Natural killer cell (primary cell): ENCODE measurements at regions not wholly inside any gene's neighbourhood (a gene's known extent, or its start where the extent isn't known, plus 50 kb on each side); places are given as distances from the start of the nearest gene placed in this dataset.

Experiments
- ATAC-seq, 3 donors: fragments of 150-1000 bp in 2 of 3; fragments of 200-7000 bp in 1 of 3; cut with Tn5 transposase; 1 replicate in 1 of 3; 2 replicates in 2 of 3; pipeline ENCODE4 v1.10.0; 2021; ENCODE audit warnings: mild to moderate bottlenecking in 2 of 3, moderate library complexity in 2 of 3
- DNase-seq, 2 donors: peaks; one replicate each; pipeline versions ENCODE4 v3.0.0 to v3.0.0-alpha.2; 2013 to 2021; ENCODE audit warnings: mixed read lengths in 1 of 2
- H3K27ac ChIP-seq: one replicate; pipeline ENCODE4 v1.5.1; 2013; ENCODE audit warnings: mild to moderate bottlenecking, low read length
- H3K27me3 ChIP-seq: one replicate; pipeline ENCODE4 v1.6.1; 2013; ENCODE audit warnings: low read length; ENCODE audit not compliant: control insufficient read depth, insufficient read depth
- H3K36me3 ChIP-seq: one replicate; pipeline ENCODE4 v1.6.1; 2013; ENCODE audit warnings: low read length; ENCODE audit not compliant: control insufficient read depth, insufficient read depth
- H3K4me1 ChIP-seq: one replicate; pipeline ENCODE4 v1.6.1; 2013; ENCODE audit warnings: low read length; ENCODE audit not compliant: control insufficient read depth, insufficient read depth
- H3K4me3 ChIP-seq: one replicate; pipeline ENCODE4 v1.5.1; 2013; ENCODE audit warnings: low read length
- H3K9me3 ChIP-seq: one replicate; pipeline ENCODE4 v1.6.1; 2013; ENCODE audit warnings: low read length; ENCODE audit not compliant: control insufficient read depth, insufficient read depth
- H3K27ac Mint-ChIP-seq, 2 donors: one replicate each; pipeline ENCODE4 v1.8.0; 2022; ENCODE audit warnings: mild to moderate bottlenecking in 2 of 2, mixed read lengths in 2 of 2, moderate library complexity in 1 of 2
- H3K27me3 Mint-ChIP-seq, 2 donors: one replicate each; pipeline ENCODE4 v1.8.0; 2022; ENCODE audit warnings: low read depth in 2 of 2, mixed read lengths in 2 of 2
- H3K36me3 Mint-ChIP-seq: one replicate; pipeline ENCODE4 v1.8.0; 2022; ENCODE audit warnings: mixed read lengths
- H3K4me1 Mint-ChIP-seq, 2 donors: one replicate each; pipeline ENCODE4 v1.8.0; 2022; ENCODE audit warnings: mixed read lengths in 2 of 2
- H3K4me3 Mint-ChIP-seq: one replicate; pipeline ENCODE4 v1.8.0; 2022; ENCODE audit warnings: mild to moderate bottlenecking, moderate library complexity, mixed read lengths
- H3K9me3 Mint-ChIP-seq, 2 donors: one replicate each; pipeline ENCODE4 v1.8.0; 2022; ENCODE audit warnings: mixed read lengths in 2 of 2
- WGBS: methylation state at CpG from one replicate; pipeline ENCODE4 v1.1.7; 2013; ENCODE audit warnings: missing lambda C conversion rate; ENCODE audit not compliant: insufficient coverage; 5-methylcytosine and 5-hydroxymethylcytosine counted together
- intact Hi-C: fragments of 100-400 bp; cut with micrococcal nuclease; formaldehyde crosslinking; loops from one replicate; pipeline ENCODE4 v1.14.2; 2022
- TF ChIP-seq, protein P1 (sequence below): fragments of 200-600 bp; IDR thresholded peaks from one replicate; pipeline ENCODE4 v1.8.0; 2022; ENCODE audit warnings: antibody characterized with exemption

DNA sequence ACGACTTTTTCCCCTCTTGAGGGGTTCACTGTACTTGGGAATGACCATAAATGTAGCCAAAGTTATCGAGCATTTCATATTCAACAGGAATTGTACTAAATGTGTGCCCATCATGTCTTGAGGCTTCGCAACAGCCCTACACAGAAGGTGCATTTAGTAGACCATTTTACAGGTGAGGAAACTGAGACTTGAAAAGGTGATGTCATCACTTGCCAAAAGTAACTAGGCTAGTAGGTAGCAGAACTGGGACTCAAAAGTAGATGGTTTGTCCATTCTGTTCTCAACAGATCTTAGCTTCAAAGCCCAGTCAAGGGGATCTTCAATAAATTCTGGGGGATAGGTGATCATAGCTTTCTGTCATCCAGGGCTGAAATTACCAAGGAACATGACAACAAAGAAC lies 782.2 kb downstream of the MED13L start:
- TF ChIP-seq, protein P1, sequence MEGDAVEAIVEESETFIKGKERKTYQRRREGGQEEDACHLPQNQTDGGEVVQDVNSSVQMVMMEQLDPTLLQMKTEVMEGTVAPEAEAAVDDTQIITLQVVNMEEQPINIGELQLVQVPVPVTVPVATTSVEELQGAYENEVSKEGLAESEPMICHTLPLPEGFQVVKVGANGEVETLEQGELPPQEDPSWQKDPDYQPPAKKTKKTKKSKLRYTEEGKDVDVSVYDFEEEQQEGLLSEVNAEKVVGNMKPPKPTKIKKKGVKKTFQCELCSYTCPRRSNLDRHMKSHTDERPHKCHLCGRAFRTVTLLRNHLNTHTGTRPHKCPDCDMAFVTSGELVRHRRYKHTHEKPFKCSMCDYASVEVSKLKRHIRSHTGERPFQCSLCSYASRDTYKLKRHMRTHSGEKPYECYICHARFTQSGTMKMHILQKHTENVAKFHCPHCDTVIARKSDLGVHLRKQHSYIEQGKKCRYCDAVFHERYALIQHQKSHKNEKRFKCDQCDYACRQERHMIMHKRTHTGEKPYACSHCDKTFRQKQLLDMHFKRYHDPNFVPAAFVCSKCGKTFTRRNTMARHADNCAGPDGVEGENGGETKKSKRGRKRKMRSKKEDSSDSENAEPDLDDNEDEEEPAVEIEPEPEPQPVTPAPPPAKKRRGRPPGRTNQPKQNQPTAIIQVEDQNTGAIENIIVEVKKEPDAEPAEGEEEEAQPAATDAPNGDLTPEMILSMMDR = no peak
- DNase-seq (no peak), ATAC-seq (no peak)
- no peak overlapping the region for H3K27ac Mint-ChIP-seq
- Histone ChIP-seq H3K9me3 (no peaks in the 10 kb centered on the region), H3K4me1 (no peaks in the 10 kb centered on the region), H3K36me3 (no peaks in the 10 kb centered on the region), H3K27me3 (no peaks in the 10 kb centered on the region), H3K27ac (no peak overlapping the region), H3K4me3 (no peak overlapping the region)
- H3K9me3 Mint-ChIP-seq = peaks cover 0 to 7% of the 10 kb centered on the region in 2 donors
- intact Hi-C loops = no loop called here
- 79% methylated on average over 3 of the region's 3 CpGs for WGBS
- H3K4me3 Mint-ChIP-seq = no peak overlapping the region
- no peaks in the 10 kb centered on the region for H3K4me1 Mint-ChIP-seq
- H3K36me3 Mint-ChIP-seq = no peaks in the 10 kb centered on the region
- H3K27me3 Mint-ChIP-seq = no peaks in the 10 kb centered on the region

GRCh38 chr12:115492553-115492952 lies 784.9 kb downstream of the MED13L start:
- H3K36me3 Mint-ChIP-seq = no peaks in the 10 kb centered on the region
- H3K4me3 Mint-ChIP-seq = no peak overlapping the region
- H3K27ac ChIP-seq = no peak overlapping the region
- intact Hi-C loops = no loop called here
- H3K27me3 Mint-ChIP-seq = no peaks in the 10 kb centered on the region
- H3K9me3 ChIP-seq = no peaks in the 10 kb centered on the region
- H3K9me3 Mint-ChIP-seq = peaks cover 0 to 10% of the 10 kb centered on the region in 2 donors
- H3K4me1 ChIP-seq = no peaks in the 10 kb centered on the region
- no peaks in the 10 kb centered on the region for H3K36me3 ChIP-seq
- TF ChIP-seq, protein P1 = no peak
- H3K4me1 Mint-ChIP-seq = no peaks in the 10 kb centered on the region
- ATAC-seq = no peak
- no peaks in the 10 kb centered on the region for H3K27me3 ChIP-seq
- no peak for DNase-seq
- 21% methylated on average over 2 of the region's 2 CpGs for WGBS
- H3K27ac Mint-ChIP-seq = no peak overlapping the region
- no peak overlapping the region for H3K4me3 ChIP-seq

DNA sequence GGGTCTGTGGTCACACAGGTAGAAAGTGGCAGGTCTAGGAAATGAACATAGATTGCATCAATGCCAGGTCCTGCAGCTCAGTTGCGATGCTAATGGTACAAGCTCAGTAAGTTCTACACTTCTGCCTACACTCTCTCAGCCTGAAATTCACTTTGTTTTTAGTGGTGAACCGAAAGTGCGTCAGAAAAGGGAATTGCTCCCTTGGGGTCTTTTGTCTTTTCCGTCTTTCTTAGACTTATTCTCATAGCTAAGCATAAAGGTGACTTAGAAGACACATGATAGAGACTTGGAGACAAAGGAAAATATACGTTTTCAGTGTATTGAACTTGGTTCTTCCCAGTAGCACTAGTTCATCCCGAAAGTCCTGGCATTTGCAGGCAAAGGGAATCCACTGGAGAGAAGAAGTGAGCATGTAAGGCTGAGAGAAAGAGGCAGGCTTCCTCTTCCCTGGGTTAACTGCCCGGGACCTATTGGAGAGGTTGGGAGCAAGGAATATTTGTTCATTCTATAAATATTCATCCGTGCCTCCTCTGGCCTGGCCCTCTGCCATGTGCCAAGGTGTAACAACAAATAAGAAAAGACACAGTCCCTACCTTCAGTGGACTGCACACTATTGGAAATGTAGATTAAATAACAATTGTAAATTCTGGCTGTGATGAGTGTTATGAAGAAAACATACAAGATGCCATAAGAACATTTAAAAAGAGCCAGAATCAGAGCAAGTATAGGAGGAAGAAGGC lies 785.8 kb downstream of the MED13L start:
- Mint-ChIP-seq H3K36me3 (no peaks in the 10 kb centered on the region), H3K27me3 (no peaks in the 10 kb centered on the region), H3K9me3 (peaks cover 0 to 8% of the 10 kb centered on the region in 2 donors), H3K4me1 (no peaks in the 10 kb centered on the region), H3K27ac (no peak overlapping the region), H3K4me3 (no peak overlapping the region)
- intact Hi-C loops = no loop called here
- no peaks in the 10 kb centered on the region for H3K9me3 ChIP-seq
- H3K27ac ChIP-seq = no peak overlapping the region
- no peak overlapping the region for H3K4me3 ChIP-seq
- DNase-seq (no peak), ATAC-seq (no peak)
- TF ChIP-seq, protein P1 = no peak
- H3K27me3 ChIP-seq = no peaks in the 10 kb centered on the region
- WGBS = 77% methylated on average over 6 of the region's 8 CpGs
- no peaks in the 10 kb centered on the region for H3K4me1 ChIP-seq
- H3K36me3 ChIP-seq = no peaks in the 10 kb centered on the region

DNA sequence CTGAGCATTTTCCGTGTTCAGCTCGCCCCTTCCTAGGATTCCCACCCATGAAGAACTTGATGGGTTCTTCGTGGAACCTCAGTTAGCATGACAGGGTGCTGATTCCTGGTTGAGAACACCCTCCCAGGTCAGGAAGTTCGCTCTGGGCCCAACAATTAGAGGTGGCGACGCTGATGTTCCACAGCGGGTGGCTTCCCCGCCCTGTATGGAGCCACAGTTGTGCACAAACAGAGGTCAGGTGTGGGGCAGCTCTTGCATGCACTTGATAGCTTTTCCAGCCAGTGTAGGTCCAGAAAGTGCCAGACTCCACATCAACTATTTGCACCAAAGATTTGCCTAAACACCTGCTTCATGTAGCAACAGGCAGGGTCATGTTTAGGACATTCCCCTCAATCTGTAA lies 788.2 kb downstream of the MED13L start:
- Mint-ChIP-seq H3K36me3 (no peaks in the 10 kb centered on the region), H3K27me3 (peaks cover 0 to 3% of the 10 kb centered on the region in 2 donors), H3K4me3 (no peak overlapping the region), H3K27ac (no peak overlapping the region), H3K9me3 (peaks cover 2 to 10% of the 10 kb centered on the region in 2 donors), H3K4me1 (no peaks in the 10 kb centered on the region)
- Histone ChIP-seq H3K4me3 (no peak overlapping the region), H3K27ac (no peak overlapping the region), H3K27me3 (no peaks in the 10 kb centered on the region), H3K36me3 (no peaks in the 10 kb centered on the region), H3K4me1 (no peaks in the 10 kb centered on the region), H3K9me3 (no peaks in the 10 kb centered on the region)
- no peak for ATAC-seq
- TF ChIP-seq, protein P1 = no peak
- WGBS = 84% methylated on average over 8 of the region's 8 CpGs
- intact Hi-C loops = no loop called here
- DNase-seq = no peak
